GM21515 (cell line): ENCODE measurements at regions not wholly inside any gene's neighbourhood (a gene's known extent, or its start where the extent isn't known, plus 50 kb on each side); places are given as distances from the start of the nearest gene placed in this dataset.
A peak's percentile ranks its signal among the peaks of the same experiment; 100 is the strongest.
"Not testable (repeated sequence)": the region's sequence is repeated elsewhere in the genome, so short reads cannot be mapped to it uniquely, and the experiment has no call there.

ENCODE experiments used
- ATAC-seq: cut with Tn5 transposase; IDR thresholded peaks from one replicate; pipeline ENCODE4 v1.9.1; 2021; ENCODE audit not compliant: unreplicated experiment

DNA sequence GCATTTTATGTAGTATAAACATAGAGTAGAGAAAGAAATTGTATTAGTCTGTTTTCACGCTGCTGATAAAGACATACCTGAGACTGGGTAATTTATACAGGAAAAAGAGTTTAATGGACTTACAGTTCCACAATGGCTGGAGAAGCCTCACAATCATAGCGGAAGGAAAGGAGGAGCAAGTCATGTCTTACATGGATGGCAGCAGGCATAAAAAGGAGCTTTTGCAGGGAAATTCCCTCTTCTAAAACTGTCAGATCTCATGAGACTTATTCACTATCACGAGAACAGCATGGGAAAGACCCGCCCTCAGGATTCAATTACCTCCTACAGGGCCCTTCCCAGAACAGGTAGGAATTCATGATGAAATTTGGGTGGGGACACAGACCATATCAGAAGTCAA lies 98.1 kb downstream of the ARRDC3 start:
- ATAC-seq: not testable (repeated sequence)

DNA sequence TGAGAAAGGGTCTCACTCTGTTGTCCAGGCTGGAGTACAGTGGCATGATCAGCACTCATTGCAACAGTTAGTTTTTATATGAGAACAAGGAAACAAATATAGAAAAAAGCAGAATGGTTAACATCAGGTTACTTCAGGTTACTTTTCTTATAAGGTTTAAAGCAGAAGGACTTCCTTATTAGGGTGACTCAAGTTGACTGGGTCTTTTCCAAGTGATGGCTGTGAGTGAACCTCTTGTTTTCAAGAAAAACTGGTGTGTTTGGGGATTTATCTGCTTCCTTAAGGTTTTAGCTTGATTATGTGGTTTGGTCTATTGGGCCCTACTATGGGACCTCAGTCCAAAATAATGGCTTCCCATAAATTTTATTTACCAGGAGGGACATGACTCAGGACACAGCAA lies 99.2 kb downstream of the ARRDC3 start:
- no peak for ATAC-seq

- no peak for ATAC-seq
These were observed 99.8 kb downstream of the ARRDC3 start for GRCh38 chr5:91283326-91283725.

DNA sequence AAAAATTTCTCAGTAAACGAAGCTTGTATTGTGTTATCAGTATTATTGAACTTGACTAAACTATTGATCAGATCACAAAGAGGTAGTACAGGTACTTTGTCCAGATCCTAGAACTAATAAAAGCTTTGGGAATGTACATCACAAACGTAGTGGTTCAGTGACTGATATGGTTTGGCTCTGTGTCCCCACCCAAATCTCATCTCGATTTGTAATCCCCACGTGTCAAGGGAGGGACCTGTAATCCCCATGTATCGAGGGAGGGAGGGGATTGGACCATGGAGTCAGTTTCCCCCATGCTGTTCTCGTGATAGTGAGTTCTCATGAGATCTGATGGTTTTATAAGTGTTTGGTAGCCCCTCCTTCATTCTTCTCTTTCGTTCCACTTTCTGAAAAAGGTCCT lies 100.9 kb downstream of the ARRDC3 start:
- no peak for ATAC-seq

DNA sequence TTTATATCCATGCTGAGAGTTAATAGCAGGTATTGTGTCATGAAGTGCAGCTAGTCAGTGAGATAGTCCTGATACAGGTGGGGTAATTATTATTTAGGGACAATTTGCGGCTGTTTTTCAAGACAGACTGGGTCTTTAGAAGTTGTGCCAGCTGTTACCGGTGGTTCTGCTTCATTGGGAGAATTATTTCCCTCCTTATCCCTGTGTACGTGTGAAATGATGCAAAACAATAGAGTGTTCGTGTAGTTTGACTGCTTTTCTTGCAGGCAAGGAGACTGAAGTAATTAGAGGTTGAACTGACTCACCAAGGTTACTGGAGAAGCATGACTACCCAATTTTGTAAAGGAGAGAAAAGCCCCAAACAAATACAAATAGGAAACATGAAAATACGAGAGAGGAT lies 101.7 kb downstream of the ARRDC3 start:
- no peak for ATAC-seq

DNA sequence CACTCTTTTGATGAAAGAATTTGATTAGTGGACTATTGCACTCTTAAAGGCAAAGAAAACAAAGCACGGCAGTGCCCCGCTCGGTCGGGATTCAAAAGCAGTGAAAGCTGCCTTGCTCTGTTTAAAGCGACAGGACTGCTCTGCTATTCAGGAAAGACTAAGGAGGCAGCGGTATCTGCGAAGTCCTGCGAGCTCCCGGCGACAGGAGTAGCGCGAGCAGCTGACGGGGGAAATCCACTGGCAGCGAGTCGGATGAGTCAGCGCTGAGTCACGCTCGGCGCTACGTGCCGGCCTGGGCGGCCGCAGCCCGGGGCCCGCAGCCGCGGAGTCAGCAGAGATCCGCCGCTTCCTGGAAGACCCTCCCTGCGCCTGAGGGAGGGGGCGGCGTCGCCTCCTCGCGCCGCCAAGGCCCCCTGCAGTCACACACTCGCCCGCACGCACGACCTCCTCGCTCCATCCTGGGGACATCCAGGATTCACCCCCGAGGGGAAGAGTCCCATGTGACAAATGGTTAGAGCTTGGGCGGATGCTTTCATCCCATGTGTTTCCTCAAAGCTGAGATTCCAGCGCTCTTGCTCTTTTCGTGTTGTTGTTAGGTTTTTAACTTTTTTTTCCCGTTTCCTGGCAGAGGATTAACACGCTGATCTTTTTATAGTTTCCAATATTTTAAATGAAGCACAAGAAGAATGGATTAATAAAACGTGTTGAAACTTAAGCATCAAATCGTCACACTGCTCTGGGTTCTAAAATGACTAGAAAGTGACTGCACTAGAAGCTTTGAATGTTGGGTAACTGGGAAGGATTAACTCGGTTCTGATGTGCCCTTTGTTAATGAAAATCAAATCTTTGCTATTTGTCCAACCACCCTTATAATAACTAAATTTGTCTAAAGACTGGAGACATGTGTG lies 102.5 kb downstream of the ARRDC3 start:
- peak; percentile 97 for ATAC-seq

DNA sequence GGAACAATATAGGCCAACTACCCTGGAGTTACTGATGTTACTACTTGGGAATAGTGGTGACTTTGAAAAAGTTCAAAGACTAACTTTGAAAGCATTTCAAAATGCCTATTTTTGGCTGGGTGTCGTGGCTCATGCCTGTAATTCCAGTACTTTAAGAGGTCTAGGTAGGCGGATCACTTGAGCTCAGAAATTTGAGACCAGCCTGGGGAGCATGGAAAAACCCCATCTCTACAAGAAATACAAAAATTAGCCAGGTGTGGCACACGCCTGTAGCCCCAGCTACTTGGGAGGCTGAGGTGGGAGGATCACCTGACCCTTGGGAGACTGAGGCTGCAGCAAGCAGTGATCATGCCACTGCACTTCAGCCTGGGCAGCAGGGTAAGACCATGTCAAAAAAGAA lies 105.3 kb downstream of the ARRDC3 start:
- no peak for ATAC-seq

- ATAC-seq: no peak
These were observed 106.0 kb downstream of the ARRDC3 start for GRCh38 chr5:91277093-91277626.

DNA sequence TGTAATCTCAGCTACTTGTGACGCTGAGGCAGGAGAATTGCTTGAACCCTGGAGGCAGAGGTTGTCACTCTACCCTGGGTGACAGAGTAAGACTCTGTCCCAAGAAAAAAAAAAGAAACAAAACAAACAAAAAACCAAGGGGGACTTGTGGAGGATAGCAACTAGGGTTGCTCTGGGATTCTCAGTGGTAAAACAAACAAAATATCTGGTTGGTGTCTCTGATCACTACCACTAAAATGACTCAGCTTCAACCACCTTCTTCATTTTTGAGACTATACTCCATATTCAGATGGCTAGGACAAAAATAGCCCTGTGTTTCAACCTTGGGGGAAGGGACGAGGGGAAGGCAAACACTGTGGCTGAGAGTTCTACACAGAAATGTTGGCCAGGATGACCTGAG lies 110.3 kb downstream of the ARRDC3 start:
- ATAC-seq: peak; percentile 93

DNA sequence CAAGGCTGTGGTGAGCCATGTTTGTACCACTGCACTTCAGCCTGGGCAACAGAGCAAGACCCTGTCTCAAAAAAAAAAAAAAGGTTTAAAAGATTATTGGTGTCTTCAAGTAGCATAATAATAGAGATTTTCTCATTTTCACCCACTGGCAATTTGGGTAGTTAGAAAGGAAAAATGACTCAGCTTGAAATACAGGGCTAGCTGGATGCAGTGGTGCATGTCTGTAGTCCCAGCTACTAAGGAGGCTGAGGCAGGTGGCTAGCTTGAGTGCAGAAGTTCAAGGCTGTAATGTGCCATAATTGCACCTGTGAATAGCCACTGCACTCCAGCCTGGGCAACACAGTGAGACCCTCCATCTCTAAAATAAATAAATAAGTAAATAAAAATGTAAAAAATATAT lies 111.1 kb downstream of the ARRDC3 start:
- peak; percentile 55 for ATAC-seq

- ATAC-seq: no peak
These were observed 113.9 kb downstream of the ARRDC3 start for GRCh38 chr5:91269198-91269597.

- ATAC-seq: peak; percentile 76
These were observed 116.9 kb downstream of the ARRDC3 start for GRCh38 chr5:91266184-91266705.

- no peak for ATAC-seq
These were observed 118.6 kb downstream of the ARRDC3 start for GRCh38 chr5:91264311-91265051.

DNA sequence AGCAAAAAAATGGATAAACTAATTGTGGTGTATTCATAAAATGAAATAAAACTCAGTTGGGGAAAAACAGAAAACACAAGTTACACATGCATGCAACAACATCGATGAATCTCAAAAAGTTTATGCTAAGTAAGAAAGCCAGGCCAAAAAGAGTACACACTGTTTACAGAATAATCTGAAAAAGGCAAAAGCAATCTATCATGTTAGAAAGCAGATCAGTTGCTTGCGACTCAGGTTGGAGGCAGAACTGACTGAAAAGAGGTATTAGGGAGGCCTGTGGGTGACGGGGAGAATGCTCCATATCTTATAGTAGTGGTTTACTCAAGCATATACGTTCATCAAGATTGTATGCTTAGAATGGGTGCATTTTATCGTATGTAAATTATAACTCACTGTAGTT lies 119.2 kb downstream of the ARRDC3 start:
- no peak for ATAC-seq

GRCh38 chr5:91257301-91257700 lies 125.8 kb downstream of the ARRDC3 start:
- no peak for ATAC-seq

GRCh38 chr5:91256142-91256524 lies 127.0 kb downstream of the ARRDC3 start:
- ATAC-seq: no peak

- ATAC-seq: no peak
These were observed 127.5 kb downstream of the ARRDC3 start for GRCh38 chr5:91255396-91256141.

- no peak for ATAC-seq
These were observed 130.2 kb downstream of the ARRDC3 start for GRCh38 chr5:91252916-91253315.

DNA sequence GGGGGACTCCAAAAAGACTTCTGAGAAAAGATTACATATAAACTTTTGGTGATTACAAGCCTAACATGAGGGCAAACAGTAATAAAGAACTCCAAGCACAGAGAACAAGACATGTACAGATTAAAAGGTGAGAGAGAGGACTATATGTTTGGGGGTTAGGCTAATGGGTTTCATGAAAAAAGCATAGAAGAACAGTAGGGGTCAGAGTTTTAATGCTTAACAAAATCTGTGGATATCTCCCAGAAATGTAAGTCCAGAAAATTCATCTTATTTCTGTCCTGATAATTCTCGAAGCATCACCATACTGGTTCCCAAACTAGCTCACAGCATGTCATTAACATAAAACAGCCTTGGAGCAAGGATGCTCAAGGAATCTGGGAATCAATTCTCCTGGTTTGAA lies 137.2 kb downstream of the ARRDC3 start:
- no peak for ATAC-seq

GRCh38 chr5:91245074-91245452 lies 138.1 kb downstream of the ARRDC3 start:
- ATAC-seq: no peak
